AG08395 (cell line): ENCODE measurements at regions not wholly inside any gene's neighbourhood (a gene's known extent, or its start where the extent isn't known, plus 50 kb on each side); places are given as distances from the start of the nearest gene placed in this dataset.

Experiments
- DNase-seq: peaks from one replicate; pipeline ENCODE4 v3.0.0; 2012; ENCODE audit warnings: mixed read lengths, low spot score

- no peak for DNase-seq
Measured at GRCh38 chr9:129285979-129286772, 108.1 kb upstream of the IER5L start.

GRCh38 chr9:129285382-129285781, 107.3 kb upstream of the IER5L start:
- DNase-seq = no peak

GRCh38 chr9:129284607-129285291, 106.7 kb upstream of the IER5L start:
- DNase-seq = no peak

GRCh38 chr9:129283705-129284606, 105.9 kb upstream of the IER5L start:
- no peak for DNase-seq

GRCh38 chr9:129283291-129283691, 105.2 kb upstream of the IER5L start:
- no peak for DNase-seq

GRCh38 chr9:129282731-129283211, 104.7 kb upstream of the IER5L start:
- no peak for DNase-seq

GRCh38 chr9:129282272-129282671, 104.2 kb upstream of the IER5L start:
- no peak for DNase-seq

GRCh38 chr9:129281506-129282145, 103.6 kb upstream of the IER5L start:
- no peak for DNase-seq

GRCh38 chr9:129280623-129281271, 102.7 kb upstream of the IER5L start:
- no peak for DNase-seq

- no peak for DNase-seq
Measured at GRCh38 chr9:129280236-129280622, 102.2 kb upstream of the IER5L start.

- DNase-seq = no peak
Measured at GRCh38 chr9:129278391-129279237, 100.6 kb upstream of the IER5L start.

GRCh38 chr9:129276486-129277230, 98.6 kb upstream of the IER5L start:
- no peak for DNase-seq

- DNase-seq = no peak
Measured at GRCh38 chr9:129275626-129276247, 97.7 kb upstream of the IER5L start.

GRCh38 chr9:129273941-129274684, 96.1 kb upstream of the IER5L start:
- DNase-seq = no peak

GRCh38 chr9:129273136-129273895, 95.3 kb upstream of the IER5L start:
- no peak for DNase-seq

GRCh38 chr9:129272348-129273025, 94.4 kb upstream of the IER5L start:
- no peak for DNase-seq

- DNase-seq = peak; percentile 88
Measured at GRCh38 chr9:129270903-129271431, 92.9 kb upstream of the IER5L start.
